NCI-H460 (cell line): ENCODE measurements at regions not wholly inside any gene's neighbourhood (a gene's known extent, or its start where the extent isn't known, plus 50 kb on each side); places are given as distances from the start of the nearest gene placed in this dataset.

Experiments
- DNase-seq: peaks from one replicate; pipeline ENCODE4 v3.0.0-alpha.2; 2016; ENCODE audit warnings: low read depth; ENCODE audit errors: extremely low read depth

DNA sequence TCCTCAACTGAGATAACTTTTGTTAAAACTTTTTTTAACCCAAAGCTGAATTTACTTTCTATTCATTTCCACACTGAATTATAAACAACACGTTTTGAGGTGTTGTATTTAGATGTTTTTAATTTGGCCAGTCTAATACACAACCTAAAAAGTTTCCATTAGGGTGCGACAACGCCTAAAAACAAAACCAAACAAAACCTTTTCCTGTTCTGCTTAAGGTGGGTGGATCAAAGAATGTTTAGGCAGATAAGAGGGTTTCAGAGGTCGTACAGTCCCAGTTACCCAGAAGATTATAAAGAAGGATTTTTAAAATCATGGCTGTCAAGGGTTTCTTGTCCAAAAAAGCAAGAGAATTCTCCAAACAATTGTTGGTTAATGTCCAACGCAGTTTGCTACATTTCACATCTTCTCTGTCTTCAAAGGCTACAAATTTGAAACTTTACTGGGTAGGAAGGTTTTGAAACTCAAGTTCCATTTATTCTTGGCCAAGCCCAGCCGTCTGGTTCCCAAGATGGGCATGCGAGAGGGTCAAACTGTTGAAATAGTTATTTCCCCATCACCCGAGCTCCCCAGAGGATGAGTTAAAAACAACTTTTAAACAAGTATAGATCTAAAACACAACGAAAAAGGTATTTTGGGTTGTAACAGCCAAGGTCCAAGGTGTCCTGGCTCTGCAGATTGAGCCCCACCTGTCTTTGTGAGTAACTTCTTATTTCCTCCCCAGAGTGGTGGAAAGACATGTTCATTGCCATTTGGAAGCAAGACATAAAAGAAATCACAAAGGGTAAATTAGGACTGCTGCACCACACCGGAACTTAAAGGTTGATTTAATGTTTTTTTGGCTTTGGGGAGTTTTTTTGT lies 122.8 kb upstream of the MAP3K1 start:
- DNase-seq: no peak

- DNase-seq: no peak
These were observed 126.9 kb upstream of the MAP3K1 start for GRCh38 chr5:56688402-56688801.

GRCh38 chr5:56686337-56687195 lies 128.8 kb upstream of the MAP3K1 start:
- no peak for DNase-seq

DNA sequence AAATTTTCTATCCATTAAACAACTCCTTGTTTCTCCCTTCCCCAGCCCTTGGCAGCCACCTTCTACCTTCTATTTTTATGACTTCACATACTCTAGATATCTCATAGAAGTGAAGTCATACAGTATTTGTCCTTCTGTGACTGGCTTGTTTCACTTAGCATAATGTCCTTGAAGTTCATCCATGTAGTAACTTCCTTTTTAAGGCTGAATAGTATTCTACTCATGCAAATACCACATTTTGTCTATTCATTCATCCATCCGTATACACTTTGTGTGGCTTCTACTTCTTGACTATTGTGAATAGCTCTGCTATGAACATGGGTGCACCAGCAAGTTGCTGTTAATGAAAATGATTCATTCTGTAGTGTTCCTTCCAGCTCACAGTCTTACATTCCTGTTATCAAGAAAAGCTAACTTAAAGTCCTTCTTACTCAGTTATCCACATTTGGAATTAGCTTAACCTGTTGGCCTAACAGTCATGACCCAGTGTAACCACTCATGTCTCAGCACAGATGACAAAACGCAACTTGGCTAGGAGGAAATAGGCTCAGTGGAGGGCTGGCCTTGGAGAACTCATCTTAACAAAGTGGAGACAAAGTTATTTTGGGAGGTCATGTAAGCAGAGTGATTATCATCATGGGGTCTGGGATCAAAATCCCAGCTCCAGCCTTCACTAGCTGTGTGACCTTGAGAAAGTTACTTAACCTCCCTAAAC lies 129.7 kb upstream of the MAP3K1 start:
- no peak for DNase-seq

DNA sequence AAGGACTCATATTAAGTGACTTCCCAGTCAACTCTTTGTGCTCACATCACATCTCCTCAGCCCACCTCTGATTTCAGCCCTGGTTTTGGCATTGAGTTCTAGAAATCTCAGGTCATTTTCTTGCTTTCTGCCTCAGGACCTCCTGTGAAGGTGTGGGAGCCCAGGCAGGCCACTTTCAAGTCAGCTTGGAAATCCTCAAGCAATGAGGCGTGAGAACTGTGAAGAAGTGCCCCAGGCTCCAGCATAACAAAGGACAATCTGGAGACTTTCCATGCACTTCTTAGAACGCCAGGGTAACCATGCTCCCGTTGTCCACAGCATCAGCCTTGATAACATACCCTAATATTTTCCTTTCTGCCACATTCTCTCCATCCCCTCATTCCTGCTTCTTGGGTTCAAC lies 131.2 kb upstream of the MAP3K1 start:
- DNase-seq: no peak

DNA sequence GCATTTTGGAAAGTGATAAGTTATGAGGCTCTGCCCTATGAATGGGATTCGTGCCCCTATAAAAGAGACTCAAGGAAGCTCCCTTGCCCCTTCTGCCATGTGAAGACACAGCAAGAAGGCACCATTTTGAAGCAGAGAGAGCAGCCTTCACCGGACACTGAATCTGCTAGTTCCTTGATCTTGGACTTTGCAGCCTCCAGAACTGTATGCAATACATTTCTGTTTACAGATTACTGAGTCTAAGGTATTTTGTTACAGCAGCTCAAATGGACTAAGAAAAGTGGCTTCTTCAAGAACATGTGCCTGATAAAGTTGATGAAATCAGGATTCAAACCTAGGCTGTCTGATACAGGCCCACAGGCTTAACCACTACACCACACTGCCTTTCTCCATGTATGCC lies 131.6 kb upstream of the MAP3K1 start:
- DNase-seq: no peak

GRCh38 chr5:56683281-56683680 lies 132.1 kb upstream of the MAP3K1 start:
- DNase-seq: no peak

DNA sequence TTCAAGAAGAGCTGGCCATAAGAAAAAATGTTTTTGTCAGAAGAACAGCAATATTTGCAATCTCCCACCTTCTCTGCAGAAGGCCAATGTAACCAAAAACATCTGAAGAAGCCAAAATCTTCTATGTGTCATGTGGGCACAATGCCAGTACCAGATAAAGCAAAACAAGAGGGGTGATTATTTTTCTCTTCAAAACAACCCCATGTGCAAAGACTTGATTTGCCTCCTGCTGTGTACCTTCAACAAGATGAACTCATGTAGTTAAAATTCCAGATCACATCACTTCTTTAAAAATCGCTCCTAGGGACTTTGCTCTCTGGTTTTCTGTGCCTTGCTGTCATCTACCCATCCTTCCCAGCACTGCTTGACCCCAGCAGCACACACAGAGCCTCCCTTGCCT lies 134.0 kb upstream of the MAP3K1 start:
- no peak for DNase-seq

GRCh38 chr5:56680731-56681130 lies 134.6 kb upstream of the MAP3K1 start:
- DNase-seq: no peak

GRCh38 chr5:56677690-56678305 lies 137.6 kb upstream of the MAP3K1 start:
- no peak for DNase-seq

GRCh38 chr5:56676091-56676768 lies 139.1 kb upstream of the MAP3K1 start:
- no peak for DNase-seq

- no peak for DNase-seq
These were observed 140.9 kb upstream of the MAP3K1 start for GRCh38 chr5:56674441-56674840.

- no peak for DNase-seq
These were observed 142.2 kb upstream of the MAP3K1 start for GRCh38 chr5:56673171-56673570.

GRCh38 chr5:56671571-56671970 lies 143.8 kb upstream of the MAP3K1 start:
- no peak for DNase-seq

- no peak for DNase-seq
These were observed 144.4 kb upstream of the MAP3K1 start for GRCh38 chr5:56670916-56671315.

GRCh38 chr5:56669534-56670483 lies 145.5 kb upstream of the MAP3K1 start:
- no peak for DNase-seq

DNA sequence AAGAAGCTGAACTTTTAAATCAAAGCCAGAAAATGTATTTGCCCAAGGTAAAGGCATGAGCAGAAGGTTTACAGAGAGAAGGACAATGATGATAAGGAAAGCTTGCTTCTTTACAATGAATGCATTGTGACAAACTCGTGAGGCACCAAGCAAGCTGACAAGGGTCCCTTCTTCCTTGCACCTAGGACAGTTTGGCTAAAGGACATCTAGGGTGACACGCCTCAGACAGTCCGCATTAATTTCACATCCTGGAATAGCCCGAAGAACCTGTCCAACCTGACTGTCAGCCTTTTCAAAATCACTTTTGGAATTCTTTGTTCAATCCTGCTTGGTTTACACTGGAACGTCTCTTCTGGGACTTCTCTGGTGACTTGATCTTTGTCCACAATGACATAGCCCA lies 146.4 kb upstream of the MAP3K1 start:
- no peak for DNase-seq

DNA sequence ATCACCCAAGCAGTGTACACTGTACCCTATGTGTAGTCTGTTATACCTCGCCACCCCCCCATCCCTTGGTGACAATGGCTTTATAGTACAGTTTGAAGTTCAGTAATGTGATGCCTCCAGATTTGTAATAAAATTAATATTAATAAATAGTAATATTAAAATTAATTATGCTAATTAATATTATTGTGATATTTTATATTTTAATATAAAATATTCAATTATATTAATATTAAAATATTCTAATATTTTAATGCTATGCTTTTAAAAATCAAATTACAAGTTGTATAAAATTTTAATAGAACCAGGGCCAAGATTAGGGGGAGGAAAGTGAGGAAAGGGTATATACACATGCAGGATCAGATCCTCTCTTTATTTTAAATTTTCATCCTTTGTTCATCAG lies 147.7 kb upstream of the MAP3K1 start:
- DNase-seq: no peak

GRCh38 chr5:56666901-56667300 lies 148.4 kb upstream of the MAP3K1 start:
- DNase-seq: no peak
